Endothelial cell of umbilical vein (primary cell): ENCODE measurements at regions not wholly inside any gene's neighbourhood (a gene's known extent, or its start where the extent isn't known, plus 50 kb on each side); places are given as distances from the start of the nearest gene placed in this dataset.

Experiments
- BruUV-seq: library from RNA; stranded (reverse); fragments of 400-500 nt; replicated peaks from 2 replicates; lab custom pipeline; 2021; lab: Mats Ljungman, UMichigan
- CTCF ChIA-PET: fragments of 300-600, 350-600 bp; sonication (Branson Sonifier 250); formaldehyde crosslinking; loops from one replicate; lab custom pipeline; 2021; ENCODE audit warnings: antibody characterized with exemption, inconsistent platforms; lab: Charles Lee
- POLR2A ChIA-PET: fragments of 300-600, 350-600 bp; sonication (Branson Sonifier 250); formaldehyde crosslinking; loops from one replicate; lab custom pipeline; 2021; ENCODE audit warnings: antibody characterized with exemption, inconsistent platforms; lab: Charles Lee
- DNase-seq: peaks from one replicate; pipeline ENCODE4 v3.0.0-alpha.2; 2011; ENCODE audit warnings: low read depth, low spot score
- FAIRE-seq: peaks from 2 replicates; lab custom pipeline; 2011; peaks lifted over from hg19 to GRCh38; lab: Jason Lieb, UNC
- H2AFZ ChIP-seq: 2 replicates; pipeline ENCODE4 v1.6.0; 2012; ENCODE audit warnings: low read depth, low read length, control low read depth, inconsistent platforms
- H3K27ac ChIP-seq: 2 replicates; pipeline ENCODE4 v1.5.1; 2011; ENCODE audit warnings: low read depth, mild to moderate bottlenecking, control low read depth, low read length, moderate library complexity; ENCODE audit not compliant: insufficient read depth
- H3K27me3 ChIP-seq, 2 experiments: 2 replicates each; pipeline versions ENCODE4 v1.6.0 to v1.6.1; 2011; ENCODE audit warnings: low read length in 2 of 2, mixed read lengths in 1 of 2; ENCODE audit not compliant: control insufficient read depth in 2 of 2, insufficient read depth in 2 of 2
- H3K36me3 ChIP-seq, 2 experiments: 2 replicates in 1 of 2; 3 replicates in 1 of 2; pipeline ENCODE4 v1.5.1; 2011; ENCODE audit warnings: low read length in 2 of 2, mild to moderate bottlenecking in 1 of 2, moderate library complexity in 1 of 2; ENCODE audit not compliant: control insufficient read depth in 2 of 2, insufficient read depth in 2 of 2; ENCODE audit errors: extremely low read depth in 1 of 2
- H3K4me1 ChIP-seq: 3 replicates; pipeline ENCODE4 v1.5.1; 2011; ENCODE audit warnings: mild to moderate bottlenecking, low read length; ENCODE audit not compliant: control insufficient read depth, insufficient read depth; ENCODE audit errors: extremely low read depth
- H3K4me2 ChIP-seq: 2 replicates; pipeline ENCODE4 v1.6.1; 2011; ENCODE audit warnings: low read length, control low read depth, mixed read lengths; ENCODE audit not compliant: insufficient read depth
- H3K4me3 ChIP-seq, 3 experiments: fragments of 200-600 bp in 1 of 3; sonication (generic), shearing (Covaris generic) in 1 of 3; replicated peaks in 1 of 3; 2 replicates each; pipeline ENCODE4 v1.5.1; 2011 to 2016; ENCODE audit warnings: control low read depth in 3 of 3, low read length in 3 of 3, mild to moderate bottlenecking in 2 of 3, inconsistent platforms in 1 of 3, low read depth in 1 of 3, moderate library complexity in 1 of 3; ENCODE audit not compliant: insufficient read depth in 1 of 3
- H3K79me2 ChIP-seq: 2 replicates; pipeline ENCODE4 v1.6.0; 2012; ENCODE audit warnings: low read length, inconsistent platforms; ENCODE audit not compliant: control insufficient read depth, insufficient read depth
- H3K9ac ChIP-seq: replicated peaks from 2 replicates; pipeline ENCODE3; 2011; ENCODE audit warnings: low read length, control low read depth; ENCODE audit not compliant: insufficient read depth; ENCODE audit errors: extremely low read depth
- H3K9me1 ChIP-seq: replicated peaks from 3 replicates; pipeline ENCODE4 v1.6.0; 2011; ENCODE audit warnings: mild to moderate bottlenecking, low read length; ENCODE audit not compliant: control insufficient read depth, insufficient read depth; ENCODE audit errors: extremely low read depth
- H3K9me3 ChIP-seq: replicated peaks from 2 replicates; pipeline ENCODE4 v1.5.1; 2012; ENCODE audit warnings: low read length, inconsistent platforms; ENCODE audit not compliant: control insufficient read depth, insufficient read depth
- H4K20me1 ChIP-seq: replicated peaks from 2 replicates; pipeline ENCODE3; 2011; ENCODE audit warnings: mild to moderate bottlenecking, low read length; ENCODE audit not compliant: control insufficient read depth, insufficient read depth; ENCODE audit errors: extremely low read depth
- CTCF ChIP-seq, 2 donors: IDR thresholded peaks; 1 replicate in 1 of 2; 2 replicates in 1 of 2; pipeline ENCODE4 v1.5.1; 2011; ENCODE audit warnings: low read length in 2 of 2, mild to moderate bottlenecking in 2 of 2, moderate library complexity in 2 of 2, control low read depth in 1 of 2, inconsistent platforms in 1 of 2, low read depth in 1 of 2; ENCODE audit not compliant: insufficient read depth in 1 of 2; ENCODE audit errors: extremely low read depth in 1 of 2
- EZH2 ChIP-seq: IDR thresholded peaks from 2 replicates; pipeline ENCODE4 v1.6.1; 2012; ENCODE audit warnings: borderline replicate concordance, low read depth, mild to moderate bottlenecking, moderate library complexity, low read length, inconsistent platforms; ENCODE audit not compliant: severe bottlenecking
- FOS ChIP-seq: IDR thresholded peaks from 2 replicates; pipeline ENCODE4 v1.6.1; 2011; ENCODE audit warnings: mild to moderate bottlenecking, low read length, moderate library complexity, borderline replicate concordance; ENCODE audit not compliant: insufficient read depth
- GATA2 ChIP-seq: IDR thresholded peaks from 2 replicates; pipeline ENCODE4 v1.7.0; 2011; ENCODE audit warnings: low read depth, mild to moderate bottlenecking, moderate library complexity, mixed read lengths, low read length; ENCODE audit not compliant: insufficient read length, insufficient read depth
- JUN ChIP-seq: IDR thresholded peaks from 2 replicates; pipeline ENCODE4 v1.6.1; 2011; ENCODE audit warnings: borderline replicate concordance, low read depth; ENCODE audit not compliant: insufficient read length, insufficient read depth
- MAX ChIP-seq: IDR thresholded peaks from 2 replicates; pipeline ENCODE4 v1.6.1; 2011; ENCODE audit not compliant: insufficient read depth, insufficient read length
- POLR2A ChIP-seq: IDR thresholded peaks from 2 replicates; pipeline ENCODE4 v1.6.1; 2012; ENCODE audit warnings: low read depth, mild to moderate bottlenecking, control low read depth, low read length
- POLR2AphosphoS5 ChIP-seq: IDR thresholded peaks from 2 replicates; pipeline ENCODE4 v1.6.1; 2012; ENCODE audit warnings: low read depth, mild to moderate bottlenecking, control low read depth, low read length, moderate library complexity; ENCODE audit not compliant: insufficient read depth
- dilution Hi-C: fragments of 300-500 bp; cut with MboI; formaldehyde crosslinking; loops from one replicate; pipeline ENCODE4 v1.15.0; 2019; ENCODE audit warnings: low sequenced_read_pairs; ENCODE audit not compliant: extremely low pct_ligation_motif_present
- intact Hi-C: fragments of 100-400 bp; cut with micrococcal nuclease; formaldehyde crosslinking; loops from one replicate; pipeline ENCODE4 v1.10.0; 2022

DNA sequence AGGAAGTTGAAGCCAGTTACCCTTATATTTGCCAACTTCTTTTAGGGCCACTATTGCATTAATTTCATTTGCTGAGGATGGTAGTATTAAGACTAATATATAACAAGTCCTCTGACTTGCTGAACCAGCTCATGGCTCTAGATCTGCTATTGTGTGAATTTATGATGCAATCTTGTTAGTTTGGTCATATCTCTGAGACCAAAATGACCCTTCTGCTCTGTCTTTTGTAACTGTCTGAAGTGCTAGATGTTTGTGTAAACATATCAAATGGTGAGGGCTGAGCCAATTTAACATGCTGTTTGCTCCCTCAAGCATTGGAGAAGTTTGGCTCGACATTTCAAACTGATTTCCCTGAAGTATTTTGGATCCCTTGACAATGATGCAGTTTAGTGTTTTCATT lies 106.9 kb upstream of the PTGFR start:
- no TSS peak for BruUV-seq

More for the DNA sequence above, 106.9 kb upstream of the PTGFR start:
- no peak overlapping the region for H3K27ac ChIP-seq
- peaks cover 4 to 8% of the 10 kb centered on the region in 2 experiments for H3K27me3 ChIP-seq
- no peaks in the 10 kb centered on the region for H3K9me1 ChIP-seq
- FAIRE-seq (no peak), DNase-seq (no peak)
- TF ChIP-seq EZH2 (no peak), POLR2AphosphoS5 (no peak), GATA2 (no peak), FOS (no peak), MAX (no peak), CTCF (IDR thresholded peaks at IDR 0.05; ENCODE audit: extremely low read depth in 1 of 2, insufficient read depth in 1 of 2, low read depth in 1 of 2, low read length in 2 of 2) (no peak), JUN (no peak), POLR2A (no peak)
- no peaks in the 10 kb centered on the region for H4K20me1 ChIP-seq
- POLR2A ChIA-PET: no interaction called here
- CTCF ChIA-PET: no interaction called here
- H3K36me3 ChIP-seq: no peaks in the 10 kb centered on the region
- H3K9me3 ChIP-seq: no peaks in the 10 kb centered on the region
- no peaks in the 10 kb centered on the region for H3K79me2 ChIP-seq
- dilution Hi-C loops (no loop called here), intact Hi-C loops (no loop called here)
- H2AFZ ChIP-seq: no peak overlapping the region
- no peaks in the 10 kb centered on the region for H3K4me1 ChIP-seq
- no peak overlapping the region for H3K4me3 ChIP-seq
- no peak overlapping the region for H3K9ac ChIP-seq
- no peak overlapping the region for H3K4me2 ChIP-seq
